Heart left ventricle (tissue), 16 donors: ENCODE measurements at regions not wholly inside any gene's neighbourhood (a gene's known extent, or its start where the extent isn't known, plus 50 kb on each side); places are given as distances from the start of the nearest gene placed in this dataset.
"Not testable (repeated sequence)": the region's sequence is repeated elsewhere in the genome, so short reads cannot be mapped to it uniquely, and the experiment has no call there.

Experiments
- ATAC-seq, 4 donors: fragments of 200-7000 bp; cut with Tn5 transposase; one replicate each; pipeline ENCODE4 v1.9.1; 2020 to 2022; ENCODE audit warnings: moderate library complexity in 4 of 4, mild to moderate bottlenecking in 3 of 4, moderate number of reproducible peaks in 1 of 4
- DNase-seq, 5 donors: peaks; one replicate each; pipeline ENCODE4 v3.0.0-alpha.2; 2020
- H3K27ac ChIP-seq, 12 donors: fragments of 200-600 bp; sonication (generic) in 4 of 12; one replicate each; pipeline versions ENCODE4 v1.5.0 to v1.8.0; 2016 to 2022; ENCODE audit warnings: mild to moderate bottlenecking in 2 of 12
- H3K27me3 ChIP-seq, 9 donors: fragments of 200-600 bp; sonication (generic) in 2 of 9; one replicate each; pipeline versions ENCODE4 v1.5.1 to v1.8.0; 2016 to 2022; ENCODE audit warnings: mild to moderate bottlenecking in 3 of 9
- H3K36me3 ChIP-seq, 9 donors: fragments of 200-600 bp; sonication (generic) in 2 of 9; one replicate each; pipeline versions ENCODE4 v1.5.0 to v1.8.0; 2018 to 2022; ENCODE audit warnings: mild to moderate bottlenecking in 2 of 9
- H3K4me1 ChIP-seq, 12 donors: fragments of 200-600 bp; sonication (generic) in 4 of 12; one replicate each; pipeline versions ENCODE4 v1.5.0 to v1.8.0; 2016 to 2022; ENCODE audit warnings: mild to moderate bottlenecking in 3 of 12
- H3K4me3 ChIP-seq, 12 donors: fragments of 200-600 bp; sonication (generic) in 4 of 12; one replicate each; pipeline versions ENCODE4 v1.5.0 to v1.8.0; 2017 to 2022; ENCODE audit warnings: mild to moderate bottlenecking in 9 of 12, moderate library complexity in 4 of 12
- H3K9me3 ChIP-seq, 12 donors: fragments of 200-600 bp; sonication (generic) in 4 of 12; one replicate each; pipeline versions ENCODE4 v1.5.0 to v1.8.0; 2016 to 2022; ENCODE audit warnings: mild to moderate bottlenecking in 1 of 12
- WGBS, 4 donors: extraction: QIAGEN DNeasy Blood & Tissue Kit in 2 of 4; methylation state at CpG; one replicate each; pipeline versions ENCODE4 v1.1.5 to v1.1.7; 2013 to 2018; 5-methylcytosine and 5-hydroxymethylcytosine counted together
- intact Hi-C, 10 donors: fragments of 100-400 bp; cut with DNase I; formaldehyde crosslinking; loops; one replicate each; pipeline versions ENCODE4 v1.11.1 to v1.14.2; 2022
- TF ChIP-seq, protein P1 (sequence below), 12 donors: fragments of 200-600 bp; sonication (generic) in 4 of 12; IDR thresholded peaks; one replicate each; pipeline versions ENCODE4 v1.5.0 to v1.8.0; 2018 to 2022; ENCODE audit warnings: antibody characterized with exemption in 12 of 12, mild to moderate bottlenecking in 5 of 12
- donor health status: ischemic (EF 13 %, LVEDD 7.1; RV severe dilation, severe dysfunction).
- donor health status: healthy with polysubstance abuse.
- donor health status: DM: no; HTN: yes; CAD: no.
- donor health status: DM: no; HTN: no; CAD: no.
- donor health status: ischemic (EF 25% LVEDD 6.9; RV normal size, moderate dysfunction).
- donor health status: ischemic (EF 25% LVEDD 5.7; RV mildly dilated, moderate dysfunction).
- donor health status: healthy.
- donor health status: DM: yes; HTN: yes; CAD: no.
- donor health status: ischemic (EF 35%, LVEDD 5.7; RV mildly dilated, moderate dysfunction).
- donor health status: nonischemic (EF 11% LVEDD 7.7; RV severe dilation, severe dysfunction).
- donor health status: DM: yes; HTN: yes; CAD: no.
- donor health status: PGD.
- donor health status: ischemic (EF 29% LVEDD 5.4; RV normal size, mild dysfunction).
- donor health status: nonischemic (EF 23%, LVEDD 6.1; RV moderate dilation, normal function).

DNA sequence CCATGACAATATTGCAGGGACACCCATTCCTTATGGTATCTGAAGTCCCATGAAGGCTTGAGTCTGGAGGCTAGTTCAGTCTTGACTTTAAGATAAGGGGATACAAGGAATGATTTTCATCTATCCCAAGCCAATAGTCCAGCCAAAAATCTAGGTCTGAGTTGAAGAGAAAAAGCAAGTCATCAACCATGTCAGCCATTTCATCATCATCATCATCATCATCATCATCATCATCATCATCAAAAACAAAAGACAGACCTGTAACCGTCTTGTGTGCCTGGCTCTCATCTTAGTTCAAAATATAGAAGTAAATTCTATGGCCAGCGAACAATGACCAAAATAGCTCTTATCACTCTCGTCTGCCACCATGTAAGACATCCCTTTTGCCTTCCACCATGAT, 59.5 kb upstream of the FAM90A26 start:
- intact Hi-C loops, ATAC-seq: not testable (repeated sequence)
- WGBS, 4 donors = 77 to 83% (median 80%) methylated on average over 3 of the region's 3 CpGs

DNA sequence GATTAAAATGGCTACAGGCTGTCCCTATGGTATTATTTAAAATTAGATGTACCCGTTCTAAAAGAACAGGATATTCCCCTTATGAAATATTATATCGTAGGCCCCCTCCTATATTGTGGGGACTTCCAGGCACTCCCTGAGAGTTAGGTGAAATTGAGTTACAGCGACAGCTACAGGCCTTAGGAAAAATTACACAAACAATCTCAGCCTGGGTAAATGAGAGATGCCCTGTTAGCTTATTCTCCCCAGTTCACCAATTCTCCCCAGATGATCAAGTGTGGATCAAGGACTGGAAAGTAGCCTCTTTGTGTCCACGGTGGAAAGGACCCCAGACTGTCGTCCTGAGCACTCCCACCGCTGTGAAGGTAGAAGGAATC, 67.1 kb upstream of the FAM90A26 start:
- H3K27ac ChIP-seq, DNase-seq, intact Hi-C loops, ATAC-seq, H3K4me1 ChIP-seq, H3K9me3 ChIP-seq, H3K27me3 ChIP-seq, H3K36me3 ChIP-seq, H3K4me3 ChIP-seq: not testable (repeated sequence)
- TF ChIP-seq, protein P1, sequence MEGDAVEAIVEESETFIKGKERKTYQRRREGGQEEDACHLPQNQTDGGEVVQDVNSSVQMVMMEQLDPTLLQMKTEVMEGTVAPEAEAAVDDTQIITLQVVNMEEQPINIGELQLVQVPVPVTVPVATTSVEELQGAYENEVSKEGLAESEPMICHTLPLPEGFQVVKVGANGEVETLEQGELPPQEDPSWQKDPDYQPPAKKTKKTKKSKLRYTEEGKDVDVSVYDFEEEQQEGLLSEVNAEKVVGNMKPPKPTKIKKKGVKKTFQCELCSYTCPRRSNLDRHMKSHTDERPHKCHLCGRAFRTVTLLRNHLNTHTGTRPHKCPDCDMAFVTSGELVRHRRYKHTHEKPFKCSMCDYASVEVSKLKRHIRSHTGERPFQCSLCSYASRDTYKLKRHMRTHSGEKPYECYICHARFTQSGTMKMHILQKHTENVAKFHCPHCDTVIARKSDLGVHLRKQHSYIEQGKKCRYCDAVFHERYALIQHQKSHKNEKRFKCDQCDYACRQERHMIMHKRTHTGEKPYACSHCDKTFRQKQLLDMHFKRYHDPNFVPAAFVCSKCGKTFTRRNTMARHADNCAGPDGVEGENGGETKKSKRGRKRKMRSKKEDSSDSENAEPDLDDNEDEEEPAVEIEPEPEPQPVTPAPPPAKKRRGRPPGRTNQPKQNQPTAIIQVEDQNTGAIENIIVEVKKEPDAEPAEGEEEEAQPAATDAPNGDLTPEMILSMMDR (IDR thresholded peaks at IDR 0.05) = peak in 4 of 12 donors; percentile 25 to 41 (median 31)
- WGBS, 4 donors = 14 to 39% (median 28%) methylated on average over 6 of the region's 6 CpGs

More for the DNA sequence above, 59.5 kb upstream of the FAM90A26 start:
- DNase-seq, H3K27me3 ChIP-seq, H3K9me3 ChIP-seq, H3K4me3 ChIP-seq, H3K27ac ChIP-seq, H3K36me3 ChIP-seq, H3K4me1 ChIP-seq: not testable (repeated sequence)

DNA sequence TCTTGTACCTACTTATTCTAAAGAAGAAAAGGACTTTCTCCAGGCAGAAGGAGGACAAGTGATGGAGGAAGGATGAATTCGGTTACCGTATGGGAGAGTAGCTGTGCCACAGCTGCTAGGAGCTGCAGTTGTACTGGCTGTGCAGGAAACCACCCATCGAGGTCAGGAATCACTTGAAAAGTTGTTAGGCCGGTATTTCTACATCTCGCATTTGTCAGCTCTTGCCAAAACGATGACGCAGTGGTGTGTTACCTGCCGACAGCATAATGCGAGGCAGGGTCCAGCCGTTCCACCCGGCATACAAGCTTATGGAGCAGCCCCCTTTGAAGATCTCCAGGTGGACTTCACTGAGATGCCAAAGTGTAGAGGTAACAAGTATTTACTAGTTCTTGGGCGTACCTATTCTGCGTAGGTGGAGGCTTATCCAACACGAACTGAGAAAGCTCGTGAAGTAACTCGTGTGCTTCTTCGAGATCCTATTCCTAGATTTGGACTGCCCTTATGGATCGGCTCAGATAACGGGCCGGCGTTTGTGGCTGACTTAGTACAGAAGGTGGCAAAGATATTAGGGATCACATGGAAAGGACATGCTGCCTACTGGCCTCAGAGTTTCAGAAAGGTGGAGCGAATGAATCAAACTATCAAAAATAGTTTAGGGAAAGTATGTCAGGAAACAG, 67.6 kb upstream of the FAM90A26 start:
- H3K27ac ChIP-seq, intact Hi-C loops, H3K9me3 ChIP-seq, H3K4me1 ChIP-seq, H3K36me3 ChIP-seq, H3K27me3 ChIP-seq, DNase-seq, ATAC-seq, H3K4me3 ChIP-seq: not testable (repeated sequence)
- 87 to 94% (median 88%) methylated on average over 22 of the region's 22 CpGs for WGBS, 4 donors

DNA sequence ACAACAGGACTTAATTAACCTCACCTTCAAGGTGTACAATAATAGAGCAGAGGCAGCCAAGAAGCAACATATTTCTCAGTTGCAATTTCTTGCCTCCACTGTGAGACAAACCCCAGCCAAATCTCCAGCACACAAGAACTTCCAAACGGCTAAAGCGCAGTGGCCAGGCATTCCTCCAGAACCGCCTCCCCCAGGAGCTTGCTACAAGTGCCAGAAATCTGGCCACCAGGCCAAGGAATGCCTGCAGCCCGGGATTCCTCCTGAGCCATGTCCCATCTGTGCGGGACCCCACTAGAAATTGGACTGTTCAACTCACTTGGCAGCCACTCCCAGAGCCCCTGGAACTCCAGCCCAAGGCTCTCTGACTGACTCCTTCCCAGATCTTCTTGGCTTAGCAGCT, 73.9 kb upstream of the FAM90A26 start:
- 58 to 74% (median 64%) methylated on average over 5 of the region's 5 CpGs for WGBS, 4 donors
- intact Hi-C loops, H3K4me1 ChIP-seq, ATAC-seq, H3K27ac ChIP-seq, H3K4me3 ChIP-seq, H3K36me3 ChIP-seq, DNase-seq, H3K27me3 ChIP-seq: not testable (repeated sequence)
- peaks cover 0 to 13% (median 0%) of the 10 kb centered on the region in 12 donors for H3K9me3 ChIP-seq

DNA sequence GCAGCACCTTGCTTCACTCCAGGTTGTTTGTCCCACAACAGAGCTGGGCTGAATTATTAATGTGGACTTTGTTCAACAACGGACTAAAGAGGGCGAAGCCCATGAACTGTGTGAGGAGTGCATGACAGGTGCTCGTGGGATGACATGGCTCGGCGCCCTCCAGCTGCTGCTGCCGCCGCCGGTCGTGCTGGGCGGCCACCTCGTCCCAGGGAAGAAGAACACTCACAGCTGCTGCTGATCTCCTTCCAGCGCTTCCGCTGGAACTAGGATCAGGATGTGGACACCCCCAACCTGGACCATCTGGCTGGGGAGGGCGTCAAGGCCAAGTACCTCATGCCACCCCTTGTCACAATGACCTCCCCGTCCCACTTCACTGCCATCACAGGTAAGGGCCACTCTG, 91.4 kb upstream of the FAM90A26 start:
- H3K36me3 ChIP-seq, H3K4me3 ChIP-seq, H3K27ac ChIP-seq, H3K4me1 ChIP-seq, H3K27me3 ChIP-seq, ATAC-seq, H3K9me3 ChIP-seq, intact Hi-C loops, DNase-seq: not testable (repeated sequence)
- 89 to 93% (median 92%) methylated on average over 14 to 15 of the region's 15 CpGs for WGBS, 4 donors

DNA sequence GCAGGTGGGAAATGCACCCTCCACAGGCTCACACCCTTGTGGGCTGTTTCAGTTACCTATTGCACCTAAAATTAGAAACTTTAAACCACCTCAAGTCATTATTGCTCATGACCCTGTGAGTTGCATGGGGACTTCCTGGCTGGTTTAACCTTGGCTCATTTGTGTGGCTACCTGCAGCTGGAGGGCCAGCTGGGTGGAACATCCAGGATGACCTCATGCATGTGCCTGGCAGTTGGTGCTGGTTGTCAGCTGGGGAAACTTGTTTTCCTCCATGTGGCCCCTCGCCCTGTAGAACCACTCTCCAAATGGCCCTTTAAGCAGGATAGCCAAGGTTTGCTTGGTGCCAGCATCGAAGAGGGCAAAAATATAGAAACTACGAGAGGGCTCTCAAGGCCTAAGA, 93.2 kb upstream of the FAM90A26 start:
- 63 to 85% (median 79%) methylated on average over 3 of the region's 3 CpGs for WGBS, 4 donors
- H3K36me3 ChIP-seq, H3K27me3 ChIP-seq, H3K4me1 ChIP-seq, DNase-seq, H3K27ac ChIP-seq, H3K9me3 ChIP-seq, intact Hi-C loops, ATAC-seq, H3K4me3 ChIP-seq: not testable (repeated sequence)

DNA sequence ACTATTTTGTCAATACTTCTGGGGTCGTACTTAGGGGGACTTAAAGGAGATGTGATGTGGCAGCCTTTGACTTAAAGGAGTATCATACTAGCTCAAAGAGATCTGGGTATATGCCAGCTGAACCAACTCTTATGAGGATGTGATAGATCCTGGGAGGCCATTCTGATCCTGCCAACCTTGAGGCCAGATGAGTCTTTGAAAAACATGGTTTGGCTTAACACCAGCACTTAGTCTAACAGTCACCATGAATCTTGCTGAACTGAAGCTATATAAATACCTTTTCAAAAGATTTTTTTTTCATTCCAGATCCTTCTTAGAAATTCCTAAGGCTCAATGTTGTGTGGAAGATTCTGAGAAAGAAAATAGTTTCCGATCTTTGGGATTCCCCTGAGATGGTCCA, 93.7 kb upstream of the FAM90A26 start:
- WGBS, 4 donors = 70 to 96% (median 83%) methylated on average over 2 of the region's 2 CpGs

DNA sequence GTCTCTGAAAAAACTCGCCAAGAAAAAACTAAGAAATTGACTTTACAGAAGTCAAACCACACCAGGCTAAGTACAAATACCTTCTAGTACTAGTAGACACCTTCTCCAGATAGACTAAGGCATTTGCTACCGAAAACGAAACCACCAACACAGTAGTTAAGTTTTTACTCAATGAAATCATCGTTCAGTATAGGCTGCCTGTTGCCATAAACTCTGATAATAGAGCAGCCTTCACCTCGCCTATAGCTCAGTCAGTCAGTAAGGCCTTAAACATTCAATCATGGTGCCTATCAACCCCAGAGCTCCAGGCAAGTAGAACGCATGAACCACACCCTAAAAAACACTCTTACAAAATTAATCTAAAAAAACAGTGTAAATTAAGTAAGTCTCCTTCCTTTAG, 96.8 kb upstream of the FAM90A26 start:
- DNase-seq, H3K4me1 ChIP-seq, H3K9me3 ChIP-seq, H3K27ac ChIP-seq, intact Hi-C loops, H3K36me3 ChIP-seq, H3K4me3 ChIP-seq, ATAC-seq, H3K27me3 ChIP-seq: not testable (repeated sequence)
- 71 to 73% (median 71%) methylated on average over 6 of the region's 6 CpGs for WGBS, 4 donors

More for the DNA sequence above, 93.7 kb upstream of the FAM90A26 start:
- H3K27me3 ChIP-seq, H3K9me3 ChIP-seq, H3K4me1 ChIP-seq, DNase-seq, H3K36me3 ChIP-seq, H3K27ac ChIP-seq, intact Hi-C loops, H3K4me3 ChIP-seq, ATAC-seq: not testable (repeated sequence)

DNA sequence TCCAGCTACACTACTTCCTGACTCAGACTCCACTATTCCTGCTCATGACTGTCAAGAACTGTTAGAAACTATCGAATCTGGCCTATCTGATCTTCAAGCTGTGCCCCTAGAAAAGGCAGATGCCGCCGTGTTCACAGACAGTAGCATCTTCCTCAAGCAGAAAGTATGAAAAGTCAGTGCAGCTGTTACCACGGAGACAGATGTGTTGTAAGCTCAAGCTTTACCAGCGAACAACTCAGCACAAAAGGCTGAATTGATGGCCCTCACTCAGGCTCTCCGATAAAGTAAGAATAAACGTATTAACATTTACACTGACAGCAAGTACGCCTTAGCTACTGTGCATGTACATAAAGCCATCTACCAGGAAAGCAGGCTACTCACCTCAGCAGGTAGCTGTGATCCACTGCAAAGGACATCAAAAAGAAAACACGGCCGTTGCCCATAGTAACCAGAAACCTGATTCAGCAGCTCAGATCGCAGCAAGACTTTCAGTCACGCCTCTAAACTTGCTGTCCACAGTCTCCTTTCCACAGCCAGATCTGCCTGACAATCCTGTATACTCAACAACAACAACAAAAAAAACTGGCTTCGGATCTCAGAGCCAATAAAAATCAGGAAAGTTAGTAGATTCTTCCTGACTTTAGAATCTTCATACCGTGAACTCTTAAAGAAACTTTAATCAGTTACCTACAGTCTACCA, 97.5 kb upstream of the FAM90A26 start:
- intact Hi-C loops, DNase-seq, ATAC-seq, H3K36me3 ChIP-seq, H3K9me3 ChIP-seq, H3K27me3 ChIP-seq, H3K4me3 ChIP-seq, H3K27ac ChIP-seq, H3K4me1 ChIP-seq: not testable (repeated sequence)
- WGBS, 4 donors = 47 to 54% (median 50%) methylated on average over 11 to 14 of the region's 14 CpGs

DNA sequence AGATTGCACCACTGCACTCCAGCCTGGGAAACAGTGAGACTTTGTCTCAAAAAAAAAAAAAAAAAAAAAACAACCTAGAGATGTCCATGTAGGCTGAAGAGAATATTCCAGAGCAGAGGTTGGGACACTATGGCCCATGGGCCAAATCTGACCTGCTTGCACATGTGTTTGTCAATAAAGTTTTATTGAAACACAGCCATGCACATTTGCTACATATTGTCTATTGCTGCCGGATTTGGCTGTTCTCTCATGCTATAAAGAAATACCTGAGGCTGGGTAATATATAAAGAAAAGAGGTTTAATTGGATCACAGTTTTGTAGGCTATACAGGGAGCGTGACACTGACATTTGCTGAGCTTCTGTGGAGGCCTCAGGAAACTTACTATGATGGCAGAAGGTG, 102.3 kb upstream of the FAM90A26 start:
- H3K4me1 ChIP-seq, ATAC-seq, H3K36me3 ChIP-seq, intact Hi-C loops, H3K4me3 ChIP-seq, H3K27me3 ChIP-seq, H3K27ac ChIP-seq, DNase-seq: not testable (repeated sequence)
- peaks cover 0 to 19% (median 0%) of the 10 kb centered on the region in 12 donors for H3K9me3 ChIP-seq
- WGBS, 4 donors = 80 to 94% (median 89%) methylated on average over 2 of the region's 2 CpGs
